Epithelial cell of proximal tubule (primary cell): ENCODE measurements at regions not wholly inside any gene's neighbourhood (a gene's known extent, or its start where the extent isn't known, plus 50 kb on each side); places are given as distances from the start of the nearest gene placed in this dataset.

Experiments
- DNase-seq: peaks from one replicate; pipeline ENCODE4 v3.0.0-alpha.2; 2011; ENCODE audit warnings: low read depth
- H3K4me3 ChIP-seq: 2 replicates; pipeline ENCODE4 v1.5.1; 2011; ENCODE audit warnings: low read depth, mild to moderate bottlenecking, low read length
- TF ChIP-seq, protein P1 (sequence below): conservative IDR thresholded peaks from 2 replicates; pipeline ENCODE4 v1.5.1; 2012; ENCODE audit warnings: low read depth, mild to moderate bottlenecking, low read length

DNA sequence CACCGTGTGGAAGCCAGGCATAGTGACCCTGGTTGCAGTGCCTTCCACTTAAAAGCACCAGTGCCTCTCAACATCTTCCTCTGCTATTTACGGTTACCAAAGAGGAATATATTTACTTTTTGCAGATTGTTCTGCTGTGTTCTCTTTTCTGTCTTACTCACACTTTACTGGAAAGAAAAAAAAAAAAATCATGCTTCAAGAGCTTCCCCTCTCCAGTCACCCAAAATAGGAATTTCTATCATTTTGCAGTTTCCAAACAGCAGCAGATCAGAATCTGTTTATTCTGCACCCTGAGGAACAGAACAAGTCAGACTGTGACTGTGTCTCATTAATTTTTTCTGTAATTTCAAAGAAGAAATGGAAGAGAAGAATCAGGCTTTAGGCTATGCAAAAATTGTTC lies 96.1 kb downstream of the KCNJ2 start:
- TF ChIP-seq, protein P1, sequence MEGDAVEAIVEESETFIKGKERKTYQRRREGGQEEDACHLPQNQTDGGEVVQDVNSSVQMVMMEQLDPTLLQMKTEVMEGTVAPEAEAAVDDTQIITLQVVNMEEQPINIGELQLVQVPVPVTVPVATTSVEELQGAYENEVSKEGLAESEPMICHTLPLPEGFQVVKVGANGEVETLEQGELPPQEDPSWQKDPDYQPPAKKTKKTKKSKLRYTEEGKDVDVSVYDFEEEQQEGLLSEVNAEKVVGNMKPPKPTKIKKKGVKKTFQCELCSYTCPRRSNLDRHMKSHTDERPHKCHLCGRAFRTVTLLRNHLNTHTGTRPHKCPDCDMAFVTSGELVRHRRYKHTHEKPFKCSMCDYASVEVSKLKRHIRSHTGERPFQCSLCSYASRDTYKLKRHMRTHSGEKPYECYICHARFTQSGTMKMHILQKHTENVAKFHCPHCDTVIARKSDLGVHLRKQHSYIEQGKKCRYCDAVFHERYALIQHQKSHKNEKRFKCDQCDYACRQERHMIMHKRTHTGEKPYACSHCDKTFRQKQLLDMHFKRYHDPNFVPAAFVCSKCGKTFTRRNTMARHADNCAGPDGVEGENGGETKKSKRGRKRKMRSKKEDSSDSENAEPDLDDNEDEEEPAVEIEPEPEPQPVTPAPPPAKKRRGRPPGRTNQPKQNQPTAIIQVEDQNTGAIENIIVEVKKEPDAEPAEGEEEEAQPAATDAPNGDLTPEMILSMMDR: no peak
- DNase-seq: no peak
- H3K4me3 ChIP-seq: no peak overlapping the region

- TF ChIP-seq, protein P1: no peak
Measured at GRCh38 chr17:70266394-70266793, 97.1 kb downstream of the KCNJ2 start.

DNA sequence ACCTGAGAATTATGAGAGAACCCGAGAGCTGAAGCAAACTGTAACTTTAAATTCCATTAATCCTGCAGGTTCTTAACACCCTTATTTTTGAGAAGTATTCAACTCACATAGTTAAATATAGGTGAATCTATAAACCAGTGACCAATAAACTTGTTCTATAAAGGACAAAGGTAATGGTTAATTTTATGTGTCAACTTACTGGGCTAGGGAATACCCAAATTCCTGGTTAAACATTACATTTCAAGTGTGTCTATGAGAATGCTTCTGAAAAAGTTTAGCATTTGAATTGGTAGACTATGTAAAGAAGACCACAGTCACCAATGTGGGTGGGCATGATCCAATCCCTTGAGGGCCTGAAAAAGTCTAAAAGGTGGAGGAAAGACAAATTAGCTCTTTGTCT lies 99.1 kb downstream of the KCNJ2 start:
- peak; percentile 29 for DNase-seq
- TF ChIP-seq, protein P1: no peak
- H3K4me3 ChIP-seq: no peak overlapping the region

More at GRCh38 chr17:70266394-70266793, 97.1 kb downstream of the KCNJ2 start:
- no peak for DNase-seq
- H3K4me3 ChIP-seq: no peak overlapping the region

GRCh38 chr17:70270554-70270953 lies 101.2 kb downstream of the KCNJ2 start:
- TF ChIP-seq, protein P1: no peak
- no peak overlapping the region for H3K4me3 ChIP-seq
- peak; percentile 42 for DNase-seq

DNA sequence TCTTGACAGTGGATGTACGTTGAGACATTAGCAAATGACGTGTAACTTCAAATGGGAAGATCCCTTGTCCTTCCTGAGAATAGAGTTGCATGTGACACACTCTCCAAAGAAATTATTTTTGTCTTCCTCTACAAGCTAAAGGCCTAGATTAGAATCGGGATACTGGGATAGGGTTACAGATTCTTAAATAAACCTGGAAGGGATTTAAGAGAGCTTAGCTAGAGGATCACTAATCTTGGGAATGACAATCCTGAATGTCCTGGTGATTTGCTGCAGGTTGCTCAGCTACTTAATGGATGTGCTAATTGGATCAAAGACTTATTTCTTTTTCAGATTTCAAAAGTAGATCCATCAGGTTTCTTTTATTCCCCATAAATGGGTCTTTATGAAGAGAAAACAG lies 101.9 kb downstream of the KCNJ2 start:
- TF ChIP-seq, protein P1: no peak
- H3K4me3 ChIP-seq: no peak overlapping the region
- DNase-seq: no peak

DNA sequence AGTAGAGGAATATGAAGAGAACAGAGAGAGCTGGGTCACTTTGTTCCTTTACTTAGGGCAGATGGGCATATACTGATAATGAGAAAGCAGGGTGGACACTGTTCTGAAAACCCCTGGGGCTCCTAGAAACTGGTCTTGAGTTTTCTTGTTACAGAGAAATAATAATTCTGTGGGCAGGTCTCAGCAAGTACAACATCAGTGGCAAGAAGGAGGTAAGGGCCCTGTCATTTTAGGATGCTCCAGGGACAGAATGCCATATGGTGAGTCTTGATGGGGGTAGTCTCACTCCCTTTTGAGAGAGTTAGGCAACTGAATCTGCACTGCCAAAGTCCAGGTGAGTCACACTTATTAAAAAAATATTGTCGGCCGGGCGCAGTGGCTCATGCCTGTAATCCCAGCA lies 102.3 kb downstream of the KCNJ2 start:
- H3K4me3 ChIP-seq: no peak overlapping the region
- DNase-seq: no peak
- TF ChIP-seq, protein P1: no peak

GRCh38 chr17:70274255-70274654 lies 104.9 kb downstream of the KCNJ2 start:
- H3K4me3 ChIP-seq: no peak overlapping the region
- TF ChIP-seq, protein P1: no peak
- no peak for DNase-seq
